ENCODE measurements at regions not wholly inside any gene's neighbourhood (a gene's known extent, or its start where the extent isn't known, plus 50 kb on each side); places are given as distances from the start of the nearest gene placed in this dataset.

DNA sequence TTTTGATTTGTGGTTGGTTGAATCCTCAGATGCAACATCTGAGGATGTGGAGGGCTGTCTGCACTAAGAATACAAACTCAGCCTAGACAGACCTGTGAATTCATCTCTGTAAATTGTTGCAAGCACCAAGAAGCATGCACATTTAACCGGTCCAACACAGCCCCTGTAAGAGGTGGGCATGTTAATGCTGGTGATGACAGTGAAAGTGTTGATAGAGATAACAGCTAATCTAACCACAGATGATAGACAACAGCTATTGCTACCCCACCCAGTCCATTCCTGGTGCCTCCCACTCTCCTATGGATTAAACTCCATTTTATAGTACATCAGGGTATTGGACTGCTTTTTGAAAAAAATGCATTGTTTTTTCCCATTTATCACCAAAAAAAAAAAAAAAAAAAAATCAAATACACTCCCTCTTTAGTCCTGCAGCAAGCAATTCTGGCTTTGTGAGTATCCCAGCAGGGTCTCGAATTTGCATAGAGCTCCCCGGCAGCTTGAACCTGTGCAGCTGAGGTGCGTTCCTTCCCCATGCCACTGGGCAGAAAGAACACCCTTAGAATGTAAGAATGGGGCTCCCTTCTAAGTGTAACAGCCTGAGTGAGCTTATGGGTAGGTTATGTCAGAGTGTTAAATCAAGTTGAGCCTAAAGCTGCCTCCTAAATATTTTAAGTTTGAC, 270.9 kb upstream of the JARID2 start:
- no peak for DNase-seq (ENCODE audit: low spot score)

DNA sequence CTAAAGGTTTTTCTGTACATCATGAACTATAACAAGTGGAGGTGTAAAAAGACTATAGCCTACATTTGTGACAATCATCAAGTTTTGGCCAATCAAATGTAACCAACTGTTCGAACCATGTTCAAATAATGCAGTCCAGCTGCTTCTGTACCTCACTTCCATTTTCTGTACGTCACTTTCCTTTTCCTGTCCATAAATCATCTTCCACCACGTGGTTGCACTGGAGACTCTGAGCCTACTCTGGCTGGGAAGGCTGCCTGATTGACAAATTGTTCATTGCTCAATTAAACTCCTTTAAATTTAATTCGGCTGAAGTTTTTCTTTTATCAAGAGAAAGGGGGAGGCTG, 270.4 kb upstream of the JARID2 start:
- DNase-seq (ENCODE audit: low spot score): no peak

DNA sequence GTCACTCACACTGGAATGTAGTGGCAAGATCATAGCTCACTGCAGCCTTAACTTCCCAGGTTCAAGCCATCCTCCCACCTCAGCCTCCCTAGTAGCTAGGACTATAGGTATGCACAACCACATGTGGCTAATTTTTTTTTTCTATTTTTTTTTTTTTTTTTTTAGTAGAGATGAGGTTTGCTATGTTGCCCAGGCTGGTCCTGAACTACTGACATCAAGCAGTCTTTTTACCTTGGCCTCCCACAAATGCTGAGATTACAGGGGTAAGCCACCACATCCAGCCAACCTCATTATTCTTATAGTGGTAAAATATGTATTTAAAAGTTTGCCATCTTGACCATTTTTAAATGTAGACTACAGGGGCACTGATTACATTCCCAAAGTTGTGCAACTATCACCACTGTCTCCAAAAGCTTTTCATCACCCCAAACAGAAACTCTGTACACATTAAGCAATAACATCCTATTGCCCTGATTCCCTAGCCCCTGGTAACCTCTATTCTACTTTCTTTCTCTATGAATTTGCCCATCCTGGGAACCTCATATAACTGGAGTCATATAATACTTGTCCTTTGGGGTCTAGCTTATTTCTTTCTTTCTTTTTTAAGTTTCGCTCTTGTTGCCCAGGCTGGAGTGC, 268.0 kb upstream of the JARID2 start:
- DNase-seq (ENCODE audit: low spot score): no peak

DNA sequence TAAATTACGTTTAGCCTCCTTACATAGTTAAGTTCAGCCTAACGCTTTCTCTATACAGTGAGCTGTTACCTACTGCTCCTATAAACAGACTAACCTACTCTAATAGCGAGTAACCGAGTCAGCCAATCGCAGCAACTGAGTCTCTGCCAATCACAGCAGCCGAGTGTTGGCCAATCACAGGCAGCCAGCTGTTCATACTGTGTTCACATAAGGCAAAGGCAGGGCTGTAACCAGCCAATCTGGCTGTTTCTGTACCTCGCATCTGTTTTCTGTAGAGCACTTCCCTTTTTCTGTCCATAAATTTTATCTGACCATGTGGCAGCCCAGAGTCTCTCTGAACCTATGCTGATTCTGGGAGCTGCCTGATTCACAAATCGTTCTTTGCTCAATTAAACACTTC, 263.9 kb upstream of the JARID2 start:
- no peak for DNase-seq (ENCODE audit: low spot score)

DNA sequence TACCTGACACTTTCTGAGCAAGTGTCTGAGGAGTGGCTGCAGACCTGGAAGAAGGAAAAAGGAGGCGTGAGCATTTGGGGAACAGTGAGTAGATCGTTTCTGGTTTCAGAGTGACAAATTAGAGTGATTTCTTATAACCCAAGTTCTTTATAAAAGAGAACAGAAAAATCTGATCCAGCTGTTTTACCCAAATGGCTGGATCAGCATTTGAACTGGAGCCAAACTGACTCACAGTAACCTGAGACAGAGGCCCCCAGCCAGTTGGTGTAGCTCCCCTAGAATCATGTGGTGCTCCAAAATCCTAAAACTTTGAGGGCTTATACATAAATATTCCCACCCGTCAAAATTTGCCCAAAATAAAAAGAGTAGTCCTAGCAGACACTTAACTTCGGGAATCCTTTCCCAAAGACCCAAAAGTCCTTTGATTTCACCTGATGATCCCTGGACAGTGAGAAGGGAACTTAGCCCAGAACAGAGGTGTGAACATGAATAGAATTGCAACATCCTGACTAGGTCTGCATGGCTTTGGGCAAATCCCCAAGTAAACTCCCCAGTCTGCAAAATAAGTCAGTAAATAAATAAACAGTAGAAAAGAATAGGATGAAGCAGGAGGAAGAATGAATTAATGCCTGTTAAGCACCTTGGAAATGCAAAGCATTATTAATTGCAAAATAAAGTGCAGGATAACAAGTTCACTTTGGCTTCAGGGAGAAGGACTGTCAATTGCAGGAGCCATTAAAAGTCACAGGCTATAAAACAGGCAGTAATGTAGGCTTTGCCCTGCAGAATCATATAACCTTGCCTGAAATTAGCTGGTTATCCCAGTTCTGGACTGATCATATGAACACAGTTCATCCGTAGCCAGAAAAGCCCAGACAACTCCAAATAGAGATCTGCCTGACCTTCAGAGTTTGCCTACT, 262.0 kb upstream of the JARID2 start:
- no peak for DNase-seq (ENCODE audit: low spot score)

DNA sequence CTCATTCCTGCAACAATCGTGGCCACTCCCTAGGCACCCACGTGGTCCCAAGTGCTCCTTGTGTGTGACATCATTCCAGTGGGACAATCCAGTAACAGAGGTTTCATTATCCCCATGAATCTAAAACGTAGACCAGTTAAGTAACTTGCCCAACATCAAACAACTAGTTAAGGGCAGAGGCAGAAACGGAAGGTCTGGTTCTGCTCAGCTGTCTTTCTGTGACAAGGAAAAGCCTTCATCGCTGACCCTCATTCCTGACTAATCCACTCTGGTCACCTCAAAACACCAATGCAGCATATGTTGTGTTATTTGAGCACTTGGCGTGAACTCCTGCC, 261.4 kb upstream of the JARID2 start:
- DNase-seq (ENCODE audit: low spot score): no peak

DNA sequence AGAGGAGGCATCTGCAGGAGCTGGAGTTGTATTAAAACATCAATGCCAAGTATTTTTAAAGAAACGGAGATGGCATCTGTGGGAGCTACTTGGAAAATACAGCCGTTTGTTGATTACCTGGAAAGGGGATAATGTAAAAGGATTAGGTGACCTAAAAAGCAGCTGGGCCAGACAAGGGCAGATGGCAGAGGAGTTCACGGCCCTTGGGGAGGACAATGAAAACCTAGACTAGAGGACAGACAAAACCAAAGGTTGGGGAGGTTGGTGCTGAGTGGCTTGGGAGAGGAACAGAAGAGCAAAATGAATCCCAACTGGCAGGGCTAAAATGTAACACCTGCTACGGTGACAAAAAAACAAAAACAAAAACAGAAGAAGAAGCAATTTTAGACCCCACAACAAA, 260.5 kb upstream of the JARID2 start:
- no peak for DNase-seq (ENCODE audit: low spot score)

DNA sequence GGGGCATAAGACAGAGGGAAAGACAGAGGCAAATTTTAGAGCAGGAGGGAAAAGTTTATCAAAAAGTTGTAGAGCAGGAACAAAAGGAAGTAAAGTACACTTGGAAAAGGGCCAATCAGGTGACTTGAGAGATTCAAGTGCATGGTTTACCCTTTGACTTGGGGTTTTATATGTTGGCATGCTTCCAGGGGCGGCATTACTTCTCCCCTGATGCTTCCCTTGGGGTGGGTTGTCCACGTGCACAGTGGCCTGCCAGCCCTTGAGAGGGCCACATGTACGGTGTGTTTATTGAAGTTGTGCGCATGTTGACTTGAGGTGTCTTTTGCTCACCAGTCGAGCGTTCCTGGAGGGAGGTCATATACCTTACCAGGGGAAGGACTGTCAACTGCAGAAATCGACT, 259.5 kb upstream of the JARID2 start:
- DNase-seq (ENCODE audit: low spot score): no peak

DNA sequence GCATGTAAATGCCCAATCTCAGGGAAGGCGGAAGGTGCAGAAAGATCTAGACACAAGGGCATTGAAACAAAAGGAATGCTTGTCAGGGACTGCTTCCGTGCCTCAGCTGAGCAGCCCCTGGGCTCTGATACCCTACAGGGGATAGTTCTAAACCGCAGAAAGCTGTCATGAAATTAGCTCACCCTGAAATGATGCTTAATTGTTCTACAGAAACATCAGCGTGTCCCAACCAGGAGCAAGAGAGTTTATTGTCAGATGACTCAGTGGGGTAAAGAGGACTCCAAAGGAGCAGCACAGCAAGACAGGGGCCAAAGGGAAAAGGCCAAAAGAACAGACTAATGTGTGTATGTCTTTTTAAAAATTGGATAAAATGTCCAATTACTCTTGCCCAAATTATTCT, 258.4 kb upstream of the JARID2 start:
- DNase-seq (ENCODE audit: low spot score): no peak

DNA sequence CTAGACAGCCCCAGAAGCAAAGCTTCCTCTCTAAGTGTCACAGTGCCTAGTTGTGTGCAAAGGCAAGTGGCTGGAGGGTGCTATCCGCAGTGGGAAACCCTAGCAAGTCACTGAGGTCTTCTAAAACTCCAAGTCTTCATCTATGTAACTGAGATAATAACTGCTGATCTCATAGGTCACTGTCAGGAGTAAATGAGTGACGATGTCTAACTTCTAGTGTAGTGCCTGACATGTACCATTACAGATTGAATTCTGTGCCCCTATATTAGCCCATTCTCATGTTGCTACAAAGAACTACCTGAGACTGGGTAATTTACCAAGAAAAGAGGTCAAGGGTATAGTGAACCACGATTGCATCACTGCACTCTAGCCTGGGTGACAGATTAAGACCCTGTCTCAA, 253.5 kb upstream of the JARID2 start:
- no peak for DNase-seq (ENCODE audit: low spot score)

DNA sequence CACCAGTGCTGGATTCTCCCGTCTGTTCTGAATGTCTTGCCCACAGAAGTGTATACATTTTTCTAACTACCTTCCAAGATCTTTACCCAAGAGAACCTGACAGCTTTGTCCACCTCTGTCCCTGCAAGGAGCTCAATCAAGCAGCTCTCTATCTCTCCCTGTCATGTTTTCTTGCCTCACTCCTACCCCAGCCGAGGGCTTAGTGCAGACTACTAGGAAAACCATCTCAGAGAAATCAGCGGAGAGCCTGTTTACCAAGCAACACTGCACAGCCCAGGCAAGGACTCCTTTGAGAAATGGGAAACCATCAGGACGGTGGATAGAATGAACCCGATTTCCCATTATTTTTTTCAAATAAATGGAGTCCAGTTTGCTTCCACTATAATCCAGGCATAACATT, 250.7 kb upstream of the JARID2 start:
- no peak for DNase-seq (ENCODE audit: low spot score)

DNA sequence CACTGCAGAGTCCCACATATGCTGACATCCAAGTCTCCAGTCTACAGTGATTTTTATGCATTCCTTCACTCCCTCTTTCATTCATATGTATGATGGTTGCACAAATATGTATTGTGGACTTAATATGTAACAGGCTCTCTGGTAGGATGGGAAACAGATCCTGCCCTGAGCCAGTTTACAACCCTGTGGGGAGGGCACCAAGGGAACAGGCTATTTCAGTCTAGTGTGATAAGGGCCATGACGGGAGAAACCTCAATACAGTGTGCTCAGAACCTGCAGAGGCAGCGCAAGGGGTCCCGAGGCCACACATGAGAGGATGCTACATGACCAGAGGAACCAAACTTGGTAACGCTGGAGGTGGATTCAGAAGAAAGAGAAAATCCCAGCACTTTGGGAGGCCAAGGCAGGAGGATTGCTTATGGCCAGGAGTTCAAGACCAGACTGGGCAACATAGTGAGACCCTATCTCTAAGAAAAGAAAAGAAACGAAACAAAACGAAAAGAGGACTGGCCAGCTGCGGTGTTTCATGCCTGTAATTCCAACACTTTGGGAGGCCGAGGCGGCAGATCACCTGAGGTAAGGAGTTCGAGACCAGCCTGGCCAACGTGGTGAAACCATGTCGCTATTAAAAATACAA, 249.8 kb upstream of the JARID2 start:
- DNase-seq (ENCODE audit: low spot score): no peak

DNA sequence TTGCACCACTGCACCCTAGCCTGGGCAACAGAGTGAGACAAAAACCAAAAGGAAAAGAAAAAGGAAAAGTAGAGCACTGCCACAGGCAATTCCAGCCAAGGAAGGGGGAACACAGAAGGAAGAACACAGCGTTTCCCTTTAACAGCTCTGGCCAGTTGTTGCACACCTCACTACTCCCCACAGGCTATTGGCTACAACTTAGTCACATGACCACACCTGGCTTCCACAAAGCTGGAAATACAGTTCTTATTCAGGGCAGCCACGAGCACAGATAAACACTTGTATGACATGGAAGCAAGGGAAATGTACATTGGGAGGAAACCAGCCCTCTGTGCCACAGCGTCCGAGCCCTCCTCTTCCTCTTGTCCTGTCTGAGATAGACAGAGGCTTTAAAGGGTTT, 249.0 kb upstream of the JARID2 start:
- no peak for DNase-seq (ENCODE audit: low spot score)

DNA sequence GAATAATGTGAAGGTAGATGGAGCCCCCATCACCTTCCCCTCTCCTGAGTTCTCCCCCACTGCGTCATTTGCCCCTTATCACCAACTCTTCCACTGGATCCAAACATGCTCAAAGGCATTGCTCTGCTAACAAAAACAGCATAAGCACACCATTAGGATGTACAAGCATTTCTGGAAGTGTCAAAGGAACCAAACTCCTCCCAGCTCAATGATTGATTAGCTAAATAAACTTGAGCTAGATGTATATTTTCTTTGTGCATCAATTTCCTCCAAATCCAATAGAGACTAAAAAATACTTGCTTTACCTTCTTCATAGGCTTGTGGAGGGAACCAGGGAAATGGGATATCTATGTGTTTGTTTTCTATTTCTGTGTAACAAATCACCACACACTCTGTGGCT, 248.4 kb upstream of the JARID2 start:
- DNase-seq (ENCODE audit: low spot score): no peak

DNA sequence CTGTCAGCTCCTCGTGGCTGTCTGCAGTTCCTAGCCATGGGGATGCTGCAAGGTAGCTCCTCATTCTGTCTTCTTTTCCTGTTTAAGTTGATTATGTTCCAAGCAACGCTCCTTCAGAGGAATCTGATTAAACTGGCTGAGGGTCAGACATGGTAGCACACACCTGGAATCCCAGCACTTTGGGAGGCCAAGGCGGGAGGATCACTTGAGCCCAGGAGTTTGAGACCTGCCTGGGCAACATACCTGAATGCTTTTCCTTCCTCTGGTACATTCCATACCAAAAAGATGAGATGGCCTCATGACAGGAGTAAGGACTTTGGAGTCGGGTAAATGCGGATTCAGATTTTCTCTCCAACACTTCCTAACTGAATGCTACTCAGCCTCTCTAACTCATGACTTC, 246.8 kb upstream of the JARID2 start:
- DNase-seq (ENCODE audit: low spot score): no peak

DNA sequence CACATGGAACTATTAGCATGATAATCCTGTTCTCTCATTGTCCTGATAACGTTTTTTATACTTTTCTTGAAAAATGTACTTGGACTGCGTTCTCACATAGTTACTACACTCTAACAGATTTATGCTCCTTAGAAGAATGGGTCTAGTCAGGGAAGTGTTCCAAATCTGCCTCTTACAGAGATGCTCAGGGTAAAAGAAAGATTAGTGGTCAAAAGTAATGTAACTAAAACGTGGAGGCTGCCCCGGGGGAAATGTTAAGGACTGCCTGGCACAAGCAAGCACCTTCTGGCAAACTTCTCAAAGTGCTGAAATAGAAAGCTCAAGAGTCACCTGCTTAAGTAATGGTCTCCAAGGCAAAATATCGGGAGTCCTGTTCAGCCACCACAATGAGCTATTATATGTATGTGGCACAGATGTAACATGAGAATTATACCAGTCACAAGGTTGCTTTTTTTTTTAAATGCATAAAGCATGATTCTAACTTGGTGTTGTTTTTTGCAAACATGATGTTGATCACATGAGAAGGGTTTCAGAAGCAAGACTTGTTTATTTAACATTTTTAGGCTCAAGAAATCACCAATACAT, 244.5 kb upstream of the JARID2 start:
- DNase-seq (ENCODE audit: low spot score): no peak

DNA sequence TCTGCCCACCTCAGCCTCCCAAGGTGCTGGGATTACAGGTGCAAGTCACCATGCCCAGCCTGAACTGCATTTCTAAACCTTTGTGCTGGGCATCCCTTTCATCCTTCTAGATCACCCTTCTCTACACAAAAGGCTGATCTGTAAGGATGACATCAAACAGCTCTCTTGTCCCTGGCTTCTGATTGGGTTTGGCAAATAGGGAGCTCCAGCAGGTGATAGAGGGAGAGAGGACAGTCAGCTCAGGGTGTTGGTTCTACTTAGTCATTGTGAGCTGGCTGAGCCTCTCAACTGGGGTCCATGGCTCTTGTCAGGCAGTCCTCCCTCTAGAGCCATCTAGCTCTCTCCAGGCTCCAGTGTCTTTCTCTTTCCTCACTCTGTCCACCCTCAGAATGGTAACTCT, 237.6 kb upstream of the JARID2 start:
- DNase-seq (ENCODE audit: low spot score): no peak

DNA sequence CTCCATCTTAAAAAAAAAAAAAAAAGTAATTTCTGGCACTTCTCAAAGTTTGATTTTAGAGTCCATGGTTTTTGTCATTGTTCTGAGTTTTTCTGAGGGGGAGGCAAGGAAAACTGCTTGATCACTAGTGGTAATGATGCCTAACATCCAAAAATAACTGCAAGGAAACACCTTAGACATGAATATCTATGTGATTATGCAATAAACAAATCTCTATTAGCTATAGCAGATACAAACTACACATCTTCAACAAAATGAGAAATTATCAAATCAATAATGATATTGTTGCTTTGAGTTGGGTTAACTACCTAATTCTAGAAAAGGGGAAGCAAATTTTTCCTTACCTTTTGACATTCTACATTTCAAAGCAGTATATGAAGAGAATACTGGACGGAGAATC, 230.9 kb upstream of the JARID2 start:
- DNase-seq (ENCODE audit: low spot score): no peak

DNA sequence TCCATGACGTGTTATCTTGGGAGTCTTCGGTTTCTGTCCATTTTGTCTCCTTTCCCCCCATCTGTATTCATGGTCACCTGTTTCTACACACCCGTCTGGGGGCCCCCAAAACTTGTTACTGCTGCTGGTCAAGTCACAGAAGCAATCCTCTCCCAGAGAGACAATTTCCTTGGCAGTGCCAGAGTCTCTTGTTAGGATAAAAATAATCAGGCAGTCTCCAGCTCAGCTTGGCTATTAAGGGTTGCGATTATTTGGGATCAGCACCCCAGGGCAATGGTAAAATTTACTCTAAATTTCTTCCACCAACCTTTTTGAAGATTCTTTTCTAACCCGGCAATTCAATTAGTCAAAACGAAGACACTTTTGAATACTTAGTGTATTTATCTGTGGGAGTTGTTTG, 229.1 kb upstream of the JARID2 start:
- DNase-seq (ENCODE audit: low spot score): no peak

DNA sequence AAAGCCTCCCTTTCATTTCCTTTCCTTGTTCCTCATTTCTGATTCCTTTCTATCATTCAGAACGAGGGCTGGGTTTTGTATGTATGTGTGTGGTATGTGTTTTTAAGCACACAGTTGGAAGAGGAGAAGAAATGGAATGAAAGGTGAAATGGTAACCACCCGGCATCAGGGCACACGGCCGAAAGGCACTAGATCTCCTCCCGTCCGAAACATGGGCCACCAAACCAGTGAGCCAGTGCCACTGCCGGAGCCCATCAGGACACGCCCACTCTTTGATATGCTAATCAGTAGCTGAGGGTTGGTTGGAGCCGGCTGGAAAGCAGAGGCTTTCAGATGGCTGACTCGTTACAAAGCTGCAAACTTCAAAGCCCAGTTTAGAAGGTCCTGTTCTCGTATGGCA, 228.6 kb upstream of the JARID2 start:
- no peak for DNase-seq (ENCODE audit: low spot score)

DNA sequence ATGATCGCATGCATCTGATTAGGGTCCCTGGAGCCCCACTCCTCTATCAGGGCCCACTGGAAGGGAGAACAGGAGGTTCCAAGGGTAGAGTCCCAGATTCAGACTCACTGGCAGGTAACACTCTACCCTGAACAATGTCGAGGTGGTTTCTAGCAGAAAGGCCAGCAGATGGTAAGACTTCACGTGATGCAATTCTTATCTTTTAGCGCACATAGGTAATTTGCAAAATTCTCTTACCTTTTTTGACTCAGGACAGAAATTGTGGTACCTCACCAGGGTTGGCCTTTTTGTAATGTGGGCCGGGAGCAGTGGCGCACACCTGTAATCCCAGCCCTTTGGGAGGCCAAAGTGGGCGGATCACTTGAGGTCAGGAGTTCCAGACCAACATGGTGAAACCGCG, 228.1 kb upstream of the JARID2 start:
- DNase-seq (ENCODE audit: low spot score): no peak

DNA sequence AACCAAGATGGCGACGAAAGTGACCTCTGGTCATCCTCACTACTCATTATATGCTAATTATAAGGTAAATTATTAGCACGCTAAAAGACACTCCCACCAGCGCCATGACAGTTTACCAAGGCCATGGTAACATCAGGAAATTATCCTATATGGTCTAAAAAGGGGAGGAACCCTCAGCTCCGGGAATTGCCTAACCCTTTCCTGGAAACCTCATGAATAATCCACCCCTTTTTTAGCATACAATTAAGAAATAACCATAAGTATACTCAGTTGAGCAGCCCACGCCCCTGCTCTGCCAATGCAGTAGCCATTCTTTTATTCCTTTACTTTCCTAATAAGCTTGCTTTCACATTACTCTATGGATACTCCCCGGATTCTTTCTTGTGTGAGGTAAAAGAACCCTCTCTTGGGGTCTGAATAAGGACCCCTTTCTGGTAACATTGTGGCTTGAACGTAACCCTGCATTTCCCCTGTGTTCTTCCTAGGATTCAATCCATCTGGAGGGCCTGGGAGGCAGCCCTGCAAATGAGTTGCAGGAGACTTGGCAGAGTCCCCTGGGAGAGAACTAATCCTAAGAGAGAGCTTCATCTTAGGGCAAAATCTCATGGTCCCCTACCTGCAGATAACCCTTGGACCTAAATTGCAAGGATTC, 225.6 kb upstream of the JARID2 start:
- DNase-seq (ENCODE audit: low spot score): no peak

Data from CD4-positive, alpha-beta T cell treated with Interleukin-2 at 100 ng/mL for 4 hours (primary cell).